HT-29 (cell line): ENCODE measurements at regions not wholly inside any gene's neighbourhood (a gene's known extent, or its start where the extent isn't known, plus 50 kb on each side); places are given as distances from the start of the nearest gene placed in this dataset.
A peak's percentile ranks its signal among the peaks of the same experiment; 100 is the strongest.

ENCODE experiments used
- DNase-seq: peaks from one replicate; pipeline ENCODE4 v3.0.0-alpha.2; 2015; ENCODE audit warnings: low spot score

GRCh38 chr2:139949242-139949972 lies 1169.2 kb upstream of the NXPH2 start:
- DNase-seq: no peak

GRCh38 chr2:139946690-139947089 lies 1166.5 kb upstream of the NXPH2 start:
- DNase-seq: peak; percentile 14

DNA sequence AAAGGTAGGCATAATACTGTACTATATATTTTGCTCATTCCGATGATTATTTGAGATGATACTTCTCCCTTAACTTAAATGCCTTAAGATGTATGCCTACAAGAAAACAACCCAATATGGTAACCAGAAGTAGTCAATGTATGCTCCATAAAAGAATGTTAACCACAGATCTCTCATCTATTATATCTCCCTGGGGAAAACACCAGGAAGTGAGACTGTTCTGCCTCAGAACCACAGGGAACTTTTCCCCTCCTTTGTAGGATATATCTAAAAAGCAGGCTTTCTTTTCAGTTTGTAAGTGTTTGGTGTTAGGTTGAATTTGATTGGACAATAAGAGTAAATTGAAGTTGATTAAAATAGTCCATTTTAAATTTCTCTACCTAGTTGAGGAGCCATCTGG lies 1160.5 kb upstream of the NXPH2 start:
- DNase-seq: no peak

DNA sequence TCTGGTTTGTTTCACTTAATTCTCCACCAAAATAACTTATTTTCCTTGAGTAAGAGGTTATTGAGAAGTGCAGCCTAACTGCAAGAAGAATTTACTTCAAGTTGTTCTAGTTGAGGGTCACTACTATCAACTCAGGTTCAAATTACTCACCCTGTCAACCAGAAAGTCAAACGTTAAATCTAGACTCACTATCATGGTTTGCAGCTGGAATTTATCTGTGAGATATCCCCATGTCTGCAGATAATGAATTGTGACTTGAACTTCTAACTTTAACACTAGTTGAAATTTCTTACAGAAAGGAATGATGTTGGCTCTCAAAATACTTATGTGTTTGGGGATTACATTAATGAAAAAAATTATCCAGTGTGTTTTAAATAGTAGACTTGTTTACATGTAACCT lies 1145.7 kb upstream of the NXPH2 start:
- DNase-seq: no peak

DNA sequence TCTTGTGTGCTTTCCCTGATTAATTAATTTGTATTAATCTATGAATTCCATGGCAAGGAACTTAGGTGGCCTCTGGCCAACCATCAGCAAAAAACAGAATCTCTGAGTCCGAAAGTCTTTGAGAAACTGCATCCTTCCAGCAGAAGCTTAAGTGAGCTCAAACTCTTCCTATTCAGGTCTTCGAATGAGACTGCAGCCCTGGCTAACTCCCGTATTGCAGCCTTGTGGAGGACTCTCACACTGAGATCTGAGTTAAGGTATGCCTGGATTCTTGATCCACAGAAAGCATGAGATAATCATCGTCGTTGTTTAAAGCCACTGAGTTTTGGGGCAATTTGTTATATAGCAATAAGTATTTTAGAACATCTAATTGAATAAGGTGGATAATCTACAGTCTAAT lies 1143.9 kb upstream of the NXPH2 start:
- no peak for DNase-seq

DNA sequence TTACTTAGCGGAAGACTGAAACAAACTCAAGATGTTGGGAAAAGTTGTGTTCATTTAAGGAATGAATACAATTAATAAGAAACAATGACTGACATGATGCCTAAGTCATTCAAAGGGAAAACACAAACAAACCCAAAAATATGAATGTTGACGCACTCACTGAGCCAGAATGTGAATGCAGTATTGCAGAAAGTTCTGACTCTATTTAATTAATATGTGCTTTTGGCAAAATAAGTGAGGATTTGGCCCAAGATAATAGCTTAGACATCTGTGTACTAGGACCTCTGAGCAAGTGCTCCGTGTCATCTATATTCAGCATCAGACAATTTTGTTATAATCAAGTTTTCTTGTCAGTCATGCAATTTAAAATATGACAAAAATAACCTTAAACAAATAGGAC lies 1138.8 kb upstream of the NXPH2 start:
- DNase-seq: no peak

- DNase-seq: no peak
Measured at GRCh38 chr2:139917690-139918384, 1137.6 kb upstream of the NXPH2 start.

DNA sequence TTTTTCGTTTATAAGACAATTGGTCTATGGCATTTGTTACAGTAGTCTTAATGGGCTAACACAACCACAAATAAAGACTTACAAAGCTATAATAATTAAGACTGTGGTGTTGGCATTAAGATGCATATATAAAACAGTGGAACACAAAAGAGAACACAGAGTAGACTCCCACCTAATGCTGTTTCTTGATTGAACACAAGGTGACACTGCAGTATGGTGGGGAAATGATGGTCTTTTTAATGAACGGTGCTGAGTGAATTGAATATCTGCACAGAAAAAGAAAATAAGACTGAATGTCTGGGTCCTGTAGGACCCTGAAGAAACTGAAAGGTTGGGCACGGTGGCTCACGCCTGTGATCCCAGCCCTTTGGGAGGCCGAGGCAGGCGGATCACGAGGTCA lies 1136.6 kb upstream of the NXPH2 start:
- DNase-seq: peak; percentile 2

DNA sequence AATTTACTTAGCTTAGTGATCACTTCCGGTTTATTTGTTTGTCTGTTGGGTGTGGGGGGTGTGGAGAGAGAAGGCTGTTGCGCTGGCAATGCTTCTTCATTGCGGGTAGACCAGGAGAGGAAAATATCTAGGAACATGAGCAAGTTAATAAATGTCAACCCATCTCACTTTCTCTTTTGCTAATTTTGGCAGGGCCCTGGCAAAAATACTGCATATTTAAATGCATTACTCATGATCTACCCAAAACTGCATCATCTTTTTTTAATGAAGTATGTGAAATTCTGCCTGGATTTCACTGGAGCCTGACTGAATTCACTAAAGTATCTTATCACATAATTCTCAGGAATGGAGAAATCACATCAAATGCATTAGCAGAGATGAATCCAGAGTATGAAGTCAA lies 1131.0 kb upstream of the NXPH2 start:
- no peak for DNase-seq

- no peak for DNase-seq
Measured at GRCh38 chr2:139909136-139909535, 1128.9 kb upstream of the NXPH2 start.

DNA sequence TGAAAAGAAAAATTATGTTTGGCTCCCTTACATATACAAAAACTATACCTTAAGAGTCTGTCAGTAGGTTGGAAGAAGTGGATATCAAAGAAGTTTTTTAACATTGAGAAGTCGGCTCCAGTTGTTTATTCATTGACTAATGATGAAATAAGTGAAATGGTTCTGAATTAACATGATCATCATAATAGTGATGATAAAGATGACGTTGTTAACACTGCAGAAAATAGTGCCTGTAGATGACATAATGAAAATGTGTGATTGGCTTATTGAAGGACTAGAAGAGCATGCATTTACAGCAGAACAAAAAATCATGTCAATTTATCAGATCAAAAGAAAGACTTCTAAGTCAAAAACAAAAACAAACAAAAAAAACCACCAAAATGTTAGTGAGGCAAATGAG lies 1125.4 kb upstream of the NXPH2 start:
- DNase-seq: no peak

GRCh38 chr2:139891636-139892035 lies 1111.4 kb upstream of the NXPH2 start:
- no peak for DNase-seq

- DNase-seq: no peak
Measured at GRCh38 chr2:139885921-139886498, 1105.8 kb upstream of the NXPH2 start.

DNA sequence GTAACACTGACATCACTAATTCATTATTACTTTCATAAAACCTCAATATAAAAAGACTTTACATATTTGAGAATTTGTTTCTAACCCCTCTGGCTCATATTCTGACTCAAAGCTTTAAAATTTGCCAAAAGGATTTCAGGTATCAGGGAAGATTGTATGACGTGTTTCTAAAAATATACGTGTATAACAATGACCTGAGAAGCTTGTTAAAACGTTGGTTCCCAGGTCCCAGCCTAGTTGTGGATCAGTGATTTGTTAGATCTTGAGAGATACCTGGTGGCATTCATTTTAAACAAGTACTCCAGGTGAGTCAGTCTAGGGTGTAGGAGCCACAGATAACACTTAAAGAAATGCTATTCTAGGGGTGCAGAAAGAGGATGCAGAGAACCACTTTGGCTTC lies 1096.8 kb upstream of the NXPH2 start:
- no peak for DNase-seq

DNA sequence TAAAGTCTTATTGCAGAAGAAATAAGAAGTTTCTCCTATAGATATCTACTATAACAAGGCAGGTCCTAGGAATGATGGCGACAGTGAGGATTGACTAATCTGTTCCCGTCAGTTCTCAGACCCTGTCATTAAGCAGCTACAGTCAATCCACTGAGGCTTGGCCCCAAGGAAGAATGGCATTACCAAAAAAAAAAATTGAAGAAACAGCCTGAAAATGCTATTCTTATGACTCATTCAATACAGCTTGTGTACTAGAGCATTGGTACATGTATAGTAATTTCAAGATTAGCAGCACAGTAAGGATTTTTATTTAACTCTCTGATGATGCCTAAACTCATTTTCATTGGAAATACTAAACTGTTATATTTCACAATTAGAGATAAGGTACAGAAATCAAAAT lies 1096.1 kb upstream of the NXPH2 start:
- no peak for DNase-seq

- DNase-seq: no peak
Measured at GRCh38 chr2:139872503-139872902, 1092.3 kb upstream of the NXPH2 start.

GRCh38 chr2:139872032-139872431 lies 1091.8 kb upstream of the NXPH2 start:
- DNase-seq: no peak

DNA sequence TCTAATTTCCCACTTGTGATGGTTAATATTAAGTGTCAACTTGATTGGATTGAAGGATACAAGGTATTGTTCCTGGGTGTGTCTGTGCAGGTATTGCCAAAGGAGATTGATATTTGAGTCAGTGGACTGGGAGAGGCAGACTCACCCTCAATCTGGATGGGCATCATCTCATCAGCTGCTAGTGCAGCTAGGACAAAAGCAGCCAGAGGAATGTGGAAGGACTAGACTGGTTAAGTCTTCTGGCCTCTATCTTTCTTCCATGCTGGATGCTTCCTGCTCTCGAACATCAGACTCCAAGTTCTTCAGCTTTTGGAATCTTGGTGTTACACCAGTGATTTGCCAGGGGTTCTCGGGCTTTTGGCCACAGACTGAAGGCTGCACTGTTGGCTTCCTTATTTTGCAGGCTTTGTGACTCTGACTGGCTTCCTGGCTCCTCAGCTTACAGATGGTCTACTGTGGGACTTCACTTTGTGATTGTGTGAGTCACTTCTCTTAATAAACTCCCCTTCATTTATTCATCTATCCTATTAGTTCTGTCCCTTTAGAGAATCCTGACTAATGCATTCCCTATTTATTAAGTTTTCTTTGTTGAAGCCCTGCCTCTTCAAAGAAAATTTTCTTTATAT lies 1087.5 kb upstream of the NXPH2 start:
- DNase-seq: no peak

- DNase-seq: no peak
Measured at GRCh38 chr2:139864821-139865302, 1084.7 kb upstream of the NXPH2 start.

DNA sequence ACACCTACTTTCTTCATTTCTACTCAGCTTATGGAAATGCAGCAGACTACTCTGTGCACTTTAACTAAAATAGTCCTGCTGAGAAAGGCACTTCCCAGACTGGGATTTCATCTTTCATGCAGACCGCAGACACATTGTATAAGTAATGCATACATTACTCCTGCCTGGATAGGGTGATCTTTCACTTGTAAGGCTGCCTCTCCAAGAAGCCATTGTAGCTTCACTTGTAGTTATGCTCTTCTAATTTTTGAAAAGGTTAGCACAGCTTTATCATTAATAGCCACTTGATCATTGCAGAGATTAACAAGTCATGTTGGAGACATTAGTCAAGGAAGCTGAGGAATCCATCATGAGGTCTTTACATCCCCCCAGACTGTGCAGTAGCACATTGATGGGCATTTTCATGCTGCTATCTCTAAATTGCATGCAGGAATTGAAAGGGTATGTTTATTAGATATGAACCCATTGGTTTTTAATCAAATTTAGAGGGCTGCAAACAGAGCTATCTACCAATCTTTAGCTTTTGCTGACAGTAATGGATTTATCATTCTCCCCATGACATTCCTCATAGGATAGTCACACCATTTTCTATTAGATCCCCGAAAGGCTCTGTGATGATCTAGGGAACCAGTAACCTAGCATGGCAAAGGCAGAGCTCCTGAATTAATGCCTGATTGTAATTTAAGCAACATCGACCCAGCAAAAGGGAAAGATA lies 1074.7 kb upstream of the NXPH2 start:
- no peak for DNase-seq

DNA sequence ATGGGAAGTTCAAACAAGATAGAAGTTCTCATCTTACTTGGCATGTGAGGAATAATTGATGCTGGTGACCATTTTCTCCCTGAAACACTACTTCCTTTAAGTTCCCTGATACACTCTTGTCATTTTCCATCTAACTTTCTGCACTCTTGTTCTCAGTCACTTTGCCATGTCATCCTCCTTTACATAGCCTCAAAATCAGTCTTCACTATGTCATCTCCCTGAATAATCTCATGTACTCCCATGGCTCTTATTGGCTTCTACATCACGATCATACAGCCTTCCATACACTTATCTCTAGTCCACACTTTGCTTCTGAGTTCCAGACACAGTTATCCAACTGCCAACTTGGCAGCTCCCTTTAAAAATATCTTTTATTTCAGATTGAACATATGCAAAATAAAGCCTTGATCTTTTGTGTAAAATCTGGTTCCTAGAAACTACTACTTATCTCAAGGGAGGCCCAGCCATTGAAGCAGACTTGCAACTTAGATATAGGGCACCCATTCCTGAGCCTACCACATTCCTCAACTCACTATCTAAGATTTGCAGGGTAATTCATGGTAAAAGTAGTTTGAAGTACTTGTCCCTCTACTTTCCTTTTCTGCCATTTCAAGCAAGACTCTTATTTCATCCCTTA lies 1070.2 kb upstream of the NXPH2 start:
- DNase-seq: no peak
